GM19328 (cell line): ENCODE measurements at regions not wholly inside any gene's neighbourhood (a gene's known extent, or its start where the extent isn't known, plus 50 kb on each side); places are given as distances from the start of the nearest gene placed in this dataset.
"Not testable (repeated sequence)": the region's sequence is repeated elsewhere in the genome, so short reads cannot be mapped to it uniquely, and the experiment has no call there.

Source experiments
- ATAC-seq: cut with Tn5 transposase; IDR thresholded peaks from one replicate; pipeline ENCODE4 v1.9.1; 2021; ENCODE audit warnings: mild to moderate bottlenecking, moderate library complexity; ENCODE audit not compliant: unreplicated experiment

DNA sequence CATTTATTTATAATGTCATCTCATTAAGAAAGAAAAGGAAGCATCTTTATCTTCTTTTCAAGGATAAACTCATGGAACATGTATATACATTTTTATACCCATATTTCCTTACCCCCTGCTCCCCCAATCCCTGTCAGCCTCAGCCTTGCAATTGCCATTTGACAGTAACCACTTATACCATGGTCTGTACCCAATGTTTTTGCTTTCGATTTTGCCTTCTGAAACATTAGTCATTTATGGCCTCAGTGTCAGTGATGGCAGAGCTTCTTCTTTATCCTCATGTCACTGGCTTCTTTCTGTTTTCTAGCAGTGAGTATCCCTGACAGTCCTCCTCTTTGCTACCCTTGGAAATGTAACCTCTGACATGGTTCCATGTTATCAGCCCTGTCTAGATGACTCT is 228.4 kb downstream of the SPRY1 start:
- no peak for ATAC-seq

DNA sequence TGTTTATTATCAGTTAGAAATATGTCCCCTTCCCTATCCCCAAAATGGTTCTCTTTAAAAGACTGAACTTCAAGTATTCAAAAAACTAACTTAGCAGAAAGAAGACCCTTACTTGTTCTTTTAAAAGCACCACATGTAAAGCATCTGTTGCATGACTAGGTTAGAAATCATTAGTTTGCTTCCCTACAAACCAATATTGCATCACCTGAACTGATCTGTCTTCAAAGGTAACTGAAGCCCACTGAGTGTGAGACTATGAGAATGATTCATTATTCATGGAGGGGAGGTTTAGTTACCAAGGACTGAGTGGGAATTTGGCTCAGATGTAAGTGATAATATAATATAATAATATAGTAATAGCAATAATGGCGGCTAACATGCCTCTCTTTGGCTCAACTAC is 231.7 kb downstream of the SPRY1 start:
- ATAC-seq = no peak

DNA sequence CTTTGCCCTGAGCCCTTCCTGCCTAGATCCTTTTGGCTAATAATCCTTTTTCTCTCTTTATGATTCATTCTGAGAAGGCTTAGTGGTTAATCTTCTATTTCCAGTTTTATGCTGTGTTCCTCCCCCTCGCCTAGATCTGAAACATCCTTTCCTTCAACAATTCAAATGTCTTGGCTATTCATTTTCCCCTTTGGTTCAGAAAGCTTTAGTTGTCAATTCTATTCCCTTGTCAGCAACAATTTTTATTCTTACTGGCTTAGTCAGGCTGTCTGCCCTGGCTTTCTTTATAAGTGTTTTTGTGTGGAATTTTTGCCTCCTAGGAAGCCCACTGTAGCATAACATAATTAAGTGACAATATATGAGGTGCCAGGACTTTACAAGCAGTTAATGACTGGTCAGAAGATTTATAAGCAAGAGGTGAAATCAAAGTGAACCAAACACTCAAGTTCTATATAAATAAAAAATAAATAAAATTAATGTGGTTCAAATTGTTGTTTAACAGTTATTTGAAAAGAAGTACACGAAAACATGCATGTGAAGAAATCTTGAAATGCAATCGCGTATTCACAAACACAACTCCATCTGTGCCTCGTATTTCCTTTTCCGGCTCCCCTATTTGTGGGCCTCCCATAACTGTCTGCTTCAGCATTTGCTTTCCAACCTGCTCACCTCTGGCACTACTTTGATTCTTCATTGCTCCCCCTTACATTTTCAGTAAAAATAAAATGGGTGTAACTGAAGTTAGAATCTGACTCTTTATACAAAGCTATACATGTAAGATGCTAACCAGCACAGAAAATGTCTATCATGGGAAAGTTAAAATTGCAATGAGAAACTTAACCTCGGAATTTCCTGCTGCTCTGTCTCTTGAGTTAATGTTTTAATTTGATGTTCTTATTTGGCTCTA is 235.4 kb downstream of the SPRY1 start:
- no peak for ATAC-seq

DNA sequence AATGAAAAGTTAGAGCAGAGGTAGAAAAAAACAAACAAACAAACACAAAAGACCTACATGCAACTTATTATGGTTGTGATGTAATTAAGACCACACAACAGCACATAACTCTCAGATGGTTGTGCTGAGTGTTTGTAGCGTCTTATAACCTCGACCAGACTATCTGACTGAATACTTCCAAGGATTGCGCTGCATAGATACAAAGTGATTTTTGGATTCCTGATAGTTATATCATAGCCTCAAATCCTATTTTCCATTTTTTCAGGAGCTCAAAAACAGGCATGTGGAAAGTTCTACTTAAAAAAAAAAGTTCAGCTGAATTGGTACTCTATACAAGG is 236.1 kb downstream of the SPRY1 start:
- ATAC-seq = no peak

DNA sequence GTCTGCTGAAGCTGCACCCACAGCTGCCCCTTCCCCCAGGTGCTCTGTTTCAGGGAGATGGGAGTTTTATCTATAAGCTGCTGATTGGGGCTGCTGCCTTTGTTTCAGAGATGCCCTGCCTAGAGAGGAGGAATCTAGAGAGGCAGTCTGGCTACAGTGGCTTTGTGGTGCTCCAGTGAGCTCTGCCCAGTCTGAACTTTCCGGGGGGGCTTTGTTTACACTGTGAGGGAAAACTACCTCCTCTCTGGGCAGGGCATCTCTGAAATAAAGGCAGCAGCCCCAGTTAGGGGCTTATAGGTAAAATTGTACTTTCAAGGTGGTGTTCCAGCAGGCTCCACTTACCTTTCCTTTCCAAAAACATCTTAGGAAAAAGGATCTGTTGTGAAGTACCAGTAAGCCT is 242.2 kb downstream of the SPRY1 start:
- no peak for ATAC-seq

DNA sequence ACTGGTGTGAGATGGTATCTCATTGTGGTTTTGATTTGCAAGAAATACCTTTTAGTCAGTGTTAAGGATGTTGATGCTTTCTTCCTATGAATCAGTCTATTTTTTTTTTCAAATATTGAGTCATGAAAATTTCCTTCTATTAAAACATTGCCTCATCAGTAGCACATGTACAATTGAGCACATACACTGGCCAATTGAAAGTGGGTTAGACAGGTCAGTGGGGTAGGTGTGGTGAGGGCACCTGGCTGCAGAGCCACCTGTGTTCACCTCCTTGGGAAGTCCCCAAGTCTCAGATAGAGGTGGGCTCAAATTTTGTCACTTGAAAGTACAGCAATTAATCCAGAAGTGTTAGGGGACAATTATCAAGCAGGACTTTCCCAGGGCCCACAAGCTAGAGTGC is 243.7 kb downstream of the SPRY1 start:
- ATAC-seq = no peak

DNA sequence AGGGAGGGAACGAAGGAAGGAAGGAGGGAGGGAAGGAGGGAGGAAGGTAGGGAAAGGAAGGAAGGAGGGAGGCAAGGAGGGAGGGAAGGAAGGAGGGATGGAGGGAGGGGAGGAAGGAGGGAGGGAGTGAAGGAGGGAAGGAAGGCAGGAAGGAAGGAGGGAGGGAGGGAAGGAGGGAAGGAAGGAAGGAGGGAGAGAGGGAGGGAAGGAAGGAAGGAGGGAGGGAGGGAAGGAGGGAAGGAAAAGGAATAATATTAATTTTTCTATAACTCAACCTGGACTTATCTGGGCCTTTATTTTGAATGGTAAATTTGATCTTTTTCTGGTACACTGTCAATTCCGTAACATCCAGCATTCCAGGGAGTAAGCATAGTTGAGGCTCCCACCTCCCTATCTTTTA is 244.2 kb downstream of the SPRY1 start:
- no peak for ATAC-seq

DNA sequence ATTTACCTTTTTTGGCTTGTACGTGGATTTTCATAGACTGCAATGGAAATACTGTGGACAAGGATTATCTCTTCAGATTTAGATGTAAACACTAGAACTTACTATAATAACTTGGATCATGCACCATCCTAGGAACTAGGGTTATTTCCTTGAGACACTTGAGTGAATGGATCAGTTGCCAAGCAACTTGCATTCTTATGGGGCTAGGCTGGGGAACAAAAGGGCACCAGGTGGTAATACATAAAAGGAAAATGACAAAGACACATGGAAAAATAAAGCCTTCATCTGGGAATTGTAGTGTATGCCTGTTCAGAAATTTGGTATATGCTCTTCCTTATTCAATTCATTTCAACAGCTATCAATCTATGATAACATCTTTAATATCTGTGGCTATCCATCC is 247.1 kb downstream of the SPRY1 start:
- no peak for ATAC-seq

DNA sequence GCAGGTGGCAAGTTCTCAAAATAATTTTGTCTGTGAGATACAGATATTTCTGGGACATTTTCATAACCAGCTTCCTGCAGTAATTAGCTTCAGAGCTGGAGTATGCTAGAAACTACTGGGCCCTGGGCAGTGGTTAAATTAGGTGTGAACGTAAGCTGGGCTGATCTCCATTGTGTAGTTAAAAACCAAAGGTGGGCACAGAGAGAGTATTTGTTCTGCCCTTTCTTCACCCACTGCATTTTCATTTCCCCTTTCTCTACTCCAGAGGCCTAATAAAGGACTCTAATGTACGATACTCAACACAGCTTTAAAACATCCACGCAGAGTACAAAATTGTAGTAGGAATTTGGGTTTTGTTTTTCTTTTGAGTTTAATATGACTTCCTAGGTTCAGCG is 252.7 kb downstream of the SPRY1 start:
- peak; percentile 79 for ATAC-seq

DNA sequence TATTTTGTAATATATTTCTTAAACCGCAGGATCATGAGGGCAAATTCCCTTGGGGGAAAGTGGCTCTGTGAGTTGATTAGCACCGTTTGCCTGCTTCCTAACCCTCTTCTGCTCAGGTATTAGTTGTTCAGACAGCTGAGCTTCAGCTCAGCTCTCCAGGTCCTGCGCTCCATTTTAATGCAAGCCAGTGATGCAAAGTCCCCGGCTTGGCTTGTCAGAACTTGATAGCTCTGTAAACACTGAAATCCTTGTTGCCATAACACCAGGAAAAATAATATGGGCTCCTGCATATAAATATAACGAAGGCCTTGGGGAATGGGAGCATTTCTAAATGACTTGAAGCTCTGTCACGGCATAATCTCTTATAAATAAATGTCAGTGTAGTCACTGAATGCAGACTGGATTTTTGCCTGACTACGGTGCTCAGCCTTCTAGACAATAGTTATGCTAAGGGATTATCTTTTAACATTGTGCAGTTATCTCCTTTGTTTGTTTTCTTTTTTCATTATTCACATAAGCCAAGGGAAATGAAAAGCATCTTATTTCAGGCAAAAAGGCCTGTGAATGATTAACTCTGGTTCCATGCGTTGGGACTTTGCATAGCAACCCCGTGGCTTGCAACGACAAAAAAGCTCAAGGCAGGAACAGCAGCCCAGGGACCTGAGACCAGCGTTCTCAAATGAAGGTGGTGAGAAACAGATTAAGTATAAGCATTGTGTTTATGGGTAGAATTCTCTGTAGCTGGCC is 253.2 kb downstream of the SPRY1 start:
- ATAC-seq = peak; percentile 17

DNA sequence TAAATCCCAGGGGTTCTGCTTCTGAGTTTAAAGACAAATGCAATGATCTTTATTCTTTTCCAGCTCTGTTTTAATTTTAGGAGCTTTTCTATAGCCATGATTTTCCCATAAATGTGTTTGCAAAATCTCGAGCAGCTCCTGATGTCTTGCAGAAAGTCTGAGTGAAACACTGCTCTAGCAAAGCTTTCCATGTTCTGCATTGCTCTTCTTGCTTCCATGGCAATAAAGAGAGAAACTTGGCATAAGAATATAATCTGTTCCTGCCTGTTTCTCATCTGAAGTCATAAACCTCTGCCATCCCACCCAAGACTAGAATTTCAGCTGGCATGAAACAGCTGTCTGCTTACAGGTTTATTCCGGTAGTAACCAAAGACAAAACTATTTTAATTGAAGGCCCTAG is 254.5 kb downstream of the SPRY1 start:
- ATAC-seq = no peak

DNA sequence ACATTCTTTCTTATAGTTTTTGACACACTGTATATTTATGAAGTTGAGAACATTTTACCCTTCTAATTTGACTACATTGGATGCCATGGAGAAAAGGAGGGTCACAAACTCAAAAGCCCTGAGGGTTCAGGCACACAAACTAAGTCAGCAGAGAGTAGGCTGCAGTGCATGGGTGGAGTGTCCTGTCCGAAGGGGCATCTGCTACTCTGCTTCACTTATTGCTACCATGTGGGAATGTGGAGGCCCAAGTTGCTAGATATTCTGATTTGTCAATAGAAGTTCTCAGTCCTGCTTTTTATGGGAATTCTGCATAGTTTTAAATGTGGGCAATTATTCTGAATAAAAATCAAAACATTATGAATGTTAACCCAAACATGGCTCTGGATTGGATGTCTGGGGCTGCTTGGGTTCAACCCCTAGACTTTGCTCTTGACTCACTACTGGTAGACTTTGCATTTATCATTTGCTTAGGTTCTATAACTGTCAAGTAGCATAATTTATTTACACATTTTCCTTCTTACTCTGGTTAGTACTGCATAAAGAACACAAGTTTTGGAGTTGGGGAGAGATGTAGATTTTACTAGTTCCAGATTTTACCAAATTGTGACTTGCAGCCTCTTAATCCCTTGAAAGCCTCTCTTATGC is 255.1 kb downstream of the SPRY1 start:
- no peak for ATAC-seq

DNA sequence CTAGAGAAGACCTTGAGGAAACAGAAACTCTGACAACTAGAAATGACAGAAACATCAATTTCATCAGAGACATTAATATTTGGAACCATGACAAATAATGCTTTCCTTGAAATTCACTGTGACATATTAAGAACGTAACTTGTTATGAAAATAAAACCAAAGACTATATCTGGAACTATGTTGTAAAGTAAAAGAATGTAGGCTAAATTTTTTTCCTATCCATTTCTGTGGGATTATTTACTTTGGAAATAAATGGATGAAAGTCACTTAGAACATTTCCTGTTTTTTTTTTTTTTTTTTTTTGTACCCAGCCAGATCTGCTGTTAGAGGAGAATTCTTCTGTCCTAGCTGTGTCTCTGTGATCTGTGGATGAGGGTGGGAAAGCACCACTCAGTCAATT is 255.9 kb downstream of the SPRY1 start:
- no peak for ATAC-seq

DNA sequence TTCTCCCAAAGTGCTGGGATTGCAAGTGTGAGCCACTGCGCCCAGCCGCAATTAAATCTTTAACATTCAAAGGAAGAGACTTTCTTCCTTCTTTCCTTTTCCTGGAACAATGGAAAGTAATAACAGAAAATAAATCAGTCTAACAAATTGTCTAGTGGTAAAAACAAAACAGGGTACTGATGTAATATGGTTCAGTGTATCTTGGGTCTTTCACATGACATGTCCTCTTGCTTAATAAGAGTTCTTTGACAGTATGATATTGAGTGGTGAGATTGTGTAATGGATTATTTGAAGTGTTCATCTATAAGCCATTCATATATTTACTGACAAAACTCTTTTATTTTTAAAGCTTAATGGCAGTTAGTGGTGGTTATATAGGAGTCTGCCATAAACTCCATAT is 256.6 kb downstream of the SPRY1 start:
- ATAC-seq = no peak

DNA sequence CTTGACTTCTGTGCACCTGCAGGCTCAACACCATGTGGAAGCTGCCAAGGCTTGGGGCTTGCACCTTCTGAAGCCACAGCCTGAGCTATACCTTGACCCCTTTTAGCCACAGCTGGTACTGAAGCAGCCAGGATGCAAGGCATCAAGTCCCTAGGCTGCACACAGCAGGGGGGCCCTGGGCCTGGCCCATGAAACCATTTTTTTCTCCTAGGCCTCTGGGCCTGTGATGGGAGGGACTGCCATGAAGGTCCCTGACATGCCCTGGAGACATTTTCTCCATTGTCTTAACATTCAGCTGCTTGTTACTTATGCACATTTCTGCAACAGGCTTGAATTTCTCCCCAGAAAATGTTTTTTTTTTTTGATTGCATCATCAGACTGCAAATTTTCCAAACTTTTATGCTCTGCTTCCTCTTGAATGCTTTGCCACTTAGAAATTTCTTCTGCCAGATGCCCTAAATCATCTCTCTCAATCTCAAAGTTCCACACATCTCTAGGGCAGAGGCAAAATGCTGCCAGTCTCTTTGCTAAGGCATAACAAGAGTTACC is 260.2 kb downstream of the SPRY1 start:
- not testable (repeated sequence) for ATAC-seq

DNA sequence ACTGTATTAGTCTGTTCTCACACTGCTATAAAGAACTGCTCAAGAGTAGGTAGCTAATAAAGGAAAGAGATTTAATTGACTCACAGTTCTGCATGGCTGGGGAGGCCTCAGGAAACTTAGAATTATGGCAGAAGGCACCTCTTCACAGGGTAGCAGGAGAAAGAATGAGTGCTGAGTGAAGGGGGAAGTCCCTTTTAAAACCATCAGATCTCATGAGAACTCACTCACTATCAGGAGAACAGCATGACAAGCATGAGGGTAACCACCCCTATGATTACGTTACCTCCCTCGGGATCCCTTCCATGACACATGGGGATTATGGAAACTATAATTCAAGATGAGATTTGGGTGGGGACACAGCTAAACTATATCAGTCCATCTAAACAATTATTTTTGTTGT is 261.0 kb downstream of the SPRY1 start:
- ATAC-seq = not testable (repeated sequence)

DNA sequence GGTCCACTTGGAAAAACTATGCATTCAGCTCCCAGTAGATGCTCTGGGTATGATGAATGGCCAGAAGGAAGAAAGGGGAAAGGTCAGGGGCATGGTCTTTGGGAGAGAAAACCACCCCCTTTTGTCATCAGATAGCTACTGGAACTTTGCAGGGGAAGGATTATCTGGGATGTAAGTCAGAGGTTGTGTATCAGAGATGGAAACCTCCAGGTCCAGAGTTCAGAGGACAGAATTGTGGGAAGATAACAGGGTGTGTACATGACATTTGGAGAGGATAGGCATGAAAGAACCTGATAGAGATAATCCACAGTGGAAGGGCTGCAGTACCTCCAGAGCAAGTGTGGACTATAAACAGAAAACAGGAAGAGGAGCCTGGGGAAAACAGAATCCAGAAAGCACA is 262.7 kb downstream of the SPRY1 start:
- ATAC-seq = no peak

DNA sequence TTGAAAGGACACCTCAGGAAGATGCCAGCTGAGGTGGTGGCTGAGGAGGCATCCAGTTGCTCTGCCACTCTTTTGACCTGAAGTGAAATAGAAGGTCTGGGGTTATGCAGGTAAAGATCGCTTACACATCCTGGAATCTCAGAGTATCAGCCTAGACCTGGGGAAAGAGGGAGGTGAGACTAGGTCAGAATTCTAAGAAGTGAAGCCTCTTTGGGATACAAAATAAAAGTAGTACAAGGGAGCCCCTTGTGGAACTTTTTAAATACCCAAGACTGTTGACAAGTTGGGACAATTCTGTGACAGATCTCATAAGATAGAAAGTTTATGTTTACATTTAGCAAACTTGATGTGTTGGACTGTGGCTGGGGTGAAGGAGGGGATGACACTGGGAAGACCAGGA is 263.1 kb downstream of the SPRY1 start:
- no peak for ATAC-seq

DNA sequence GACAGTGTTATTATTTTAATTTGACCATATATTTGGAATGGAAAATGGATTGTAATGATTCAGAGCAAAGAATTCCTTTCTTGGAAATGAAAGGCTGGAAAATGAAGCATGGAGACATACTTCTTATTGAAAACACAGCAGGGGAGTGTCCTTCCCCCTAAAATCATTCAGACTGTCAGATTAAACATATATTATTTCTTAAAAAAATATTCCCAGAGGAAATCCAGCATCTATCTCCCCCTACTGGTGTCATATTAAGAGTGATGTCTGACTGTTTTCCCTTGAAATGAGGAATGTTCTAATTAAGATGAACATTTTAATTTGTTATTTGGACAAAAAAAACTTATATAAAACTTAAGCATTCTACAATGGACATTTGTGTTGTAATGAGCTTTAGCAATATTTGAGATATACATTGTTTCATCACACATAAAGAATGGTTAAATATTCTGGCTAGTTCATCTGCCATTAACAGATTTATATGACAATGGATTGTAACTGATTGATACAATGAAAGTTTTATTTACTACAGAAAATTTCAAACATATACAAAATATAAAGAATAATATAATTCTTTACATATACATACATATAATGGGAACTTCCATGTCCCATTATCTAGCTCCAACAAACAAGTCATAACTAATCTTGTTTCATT is 264.6 kb downstream of the SPRY1 start:
- no peak for ATAC-seq

DNA sequence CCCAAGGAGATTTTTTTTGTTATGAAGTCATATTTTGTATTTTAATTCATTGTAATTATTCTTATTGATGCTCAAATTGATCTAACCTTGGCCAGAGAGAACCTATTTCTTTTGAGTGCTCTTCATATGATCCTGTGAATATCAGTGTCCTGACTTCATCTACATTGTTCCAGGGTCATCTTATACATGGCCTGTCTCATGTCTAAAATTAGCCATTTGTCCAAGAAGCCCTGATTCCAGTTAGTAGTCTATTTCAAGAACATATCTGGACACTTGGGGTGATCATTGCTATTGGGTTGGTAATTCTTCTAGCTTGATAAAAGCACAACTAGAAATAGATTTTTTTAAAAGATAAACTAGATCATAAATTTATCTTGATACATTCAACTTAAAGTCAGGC is 266.2 kb downstream of the SPRY1 start:
- no peak for ATAC-seq

DNA sequence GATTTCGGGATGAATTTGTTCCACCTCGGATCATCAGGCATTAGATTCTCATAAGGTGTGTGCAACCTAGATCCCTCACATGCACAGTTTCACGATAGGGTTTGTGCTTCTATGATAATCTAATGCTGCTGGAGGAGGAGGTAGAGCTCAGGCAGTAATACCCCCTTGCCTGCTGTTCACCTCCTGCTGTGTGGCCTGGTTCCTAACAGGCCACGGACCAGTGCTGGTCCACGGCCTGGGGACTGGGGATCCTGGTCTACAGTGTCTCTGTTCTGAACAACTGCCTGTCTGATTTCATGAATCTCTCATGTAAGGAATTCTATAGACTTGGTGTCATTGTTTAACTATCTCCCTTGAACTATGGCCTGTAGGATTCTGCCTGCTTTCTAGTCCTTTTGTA is 269.9 kb downstream of the SPRY1 start:
- ATAC-seq = no peak
